T-helper 2 cell (primary cell): ENCODE measurements at regions not wholly inside any gene's neighbourhood (a gene's known extent, or its start where the extent isn't known, plus 50 kb on each side); places are given as distances from the start of the nearest gene placed in this dataset.
"Not testable (repeated sequence)": the region's sequence is repeated elsewhere in the genome, so short reads cannot be mapped to it uniquely, and the experiment has no call there.

Experiments
- DNase-seq, 5 experiments: peaks; one replicate each; pipeline versions ENCODE4 v3.0.0 to v3.0.0-alpha.2; 2012 to 2022

DNA sequence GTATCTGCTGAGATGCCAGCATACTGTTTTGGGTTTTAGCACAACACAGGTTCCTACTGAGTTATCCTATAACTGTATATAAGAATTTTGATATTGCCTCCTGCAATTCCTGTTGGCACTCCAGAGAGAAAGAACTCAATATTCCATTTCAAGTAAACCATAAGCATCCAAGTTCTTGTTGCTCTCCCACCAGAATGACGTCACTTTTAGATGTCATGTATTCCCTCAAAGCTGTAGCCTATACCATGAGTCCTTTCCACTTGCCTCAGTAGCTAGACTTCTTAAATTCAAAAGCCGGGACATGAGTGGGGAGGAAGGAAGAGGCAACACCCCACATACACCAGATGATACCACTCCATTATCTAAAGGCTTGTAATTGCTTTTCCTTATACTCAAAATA lies 171.5 kb downstream of the ALDH8A1 start:
- DNase-seq: no peak

- no peak for DNase-seq
Measured at GRCh38 chr6:134774201-134774638, 175.7 kb downstream of the ALDH8A1 start.

DNA sequence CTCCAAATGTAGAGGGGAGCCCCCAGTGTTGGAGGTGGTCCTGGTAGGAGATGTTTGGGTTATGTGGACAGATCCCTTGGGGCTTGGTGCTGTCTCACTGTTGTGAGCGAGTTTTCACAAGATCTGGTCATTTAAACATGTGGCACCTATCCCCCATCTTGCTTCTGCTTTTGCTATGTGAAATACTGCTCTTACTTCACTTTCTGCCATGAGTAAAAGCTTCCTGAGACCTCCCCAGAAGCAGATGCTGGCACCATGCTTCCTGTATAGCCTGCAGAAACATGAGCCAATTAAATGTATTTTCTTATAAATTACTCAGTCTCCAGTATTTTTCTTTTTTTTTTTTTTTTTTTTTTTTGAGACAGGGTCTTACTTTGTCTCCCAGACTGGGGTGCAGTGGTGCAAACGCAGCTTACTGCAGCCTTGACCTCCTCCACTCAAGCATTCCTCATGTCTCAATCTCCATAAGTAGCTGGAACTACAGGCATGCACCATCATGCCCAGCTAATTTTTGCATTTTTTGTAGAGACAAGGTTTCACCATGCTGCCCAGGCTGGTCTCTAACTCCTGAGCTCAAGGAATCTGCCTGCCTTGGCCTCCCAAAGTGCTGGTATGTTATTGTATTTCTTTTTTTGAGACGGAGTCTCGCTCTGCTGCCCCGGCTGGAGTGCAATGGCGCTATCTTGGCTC lies 177.1 kb downstream of the ALDH8A1 start:
- DNase-seq: no peak

- DNase-seq: no peak
Measured at GRCh38 chr6:134768931-134769330, 181.0 kb downstream of the ALDH8A1 start.

DNA sequence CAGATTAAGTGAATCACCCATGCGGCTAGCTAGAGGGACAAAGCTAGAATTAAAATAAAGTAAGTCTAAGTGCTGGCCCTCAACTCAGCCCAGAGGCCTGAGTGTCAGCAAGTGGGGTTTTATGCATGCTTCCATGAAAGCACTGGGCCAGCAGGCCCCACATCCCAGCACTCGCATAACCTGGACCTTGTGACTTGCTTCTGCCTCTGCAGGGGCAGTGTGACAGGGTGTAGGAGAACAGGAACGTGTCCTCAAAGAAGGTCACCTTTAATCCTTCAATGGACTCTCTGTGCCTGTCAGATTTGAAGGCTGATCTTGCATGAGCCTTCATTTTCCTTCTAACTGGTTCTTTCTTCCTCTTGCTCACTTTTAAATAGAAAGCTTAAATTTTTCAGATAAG lies 183.4 kb downstream of the ALDH8A1 start:
- DNase-seq: no peak

DNA sequence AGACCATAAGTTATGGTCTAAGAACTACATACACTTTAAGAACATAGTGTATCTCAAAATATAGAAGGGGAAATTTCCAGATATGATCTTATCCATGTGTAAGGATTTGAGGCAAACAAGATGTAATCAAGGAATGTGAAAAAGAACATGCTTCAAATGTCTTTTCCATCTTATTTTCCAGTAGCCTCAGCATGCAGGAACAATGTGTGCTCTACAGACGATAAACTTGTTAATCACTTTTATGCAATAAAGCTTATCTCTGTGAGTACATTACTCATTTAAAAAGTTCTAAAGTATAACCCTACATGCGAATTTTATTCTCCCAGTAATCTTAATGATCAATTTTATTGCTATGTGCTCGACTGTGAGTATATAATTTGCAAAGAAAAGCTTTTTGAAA lies 185.2 kb downstream of the ALDH8A1 start:
- no peak for DNase-seq

DNA sequence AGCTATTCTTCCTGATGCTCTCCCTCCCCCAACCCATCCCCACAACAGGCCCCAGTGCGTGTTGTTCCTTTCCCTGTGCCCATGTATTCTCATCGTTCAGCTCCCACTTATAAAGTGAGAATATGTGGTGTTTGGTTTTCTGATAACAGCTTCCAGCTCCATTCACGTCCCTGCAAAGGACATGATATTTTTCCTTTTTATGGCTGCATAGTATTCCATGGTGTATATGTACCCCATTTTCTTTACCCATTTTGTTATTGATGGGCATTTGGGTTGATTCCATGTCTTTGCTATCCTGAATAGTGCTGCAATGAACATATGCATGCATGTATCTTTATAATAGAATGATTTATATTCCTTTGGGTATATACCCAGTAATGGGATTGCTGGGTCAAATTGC lies 186.3 kb downstream of the ALDH8A1 start:
- not testable (repeated sequence) for DNase-seq

GRCh38 chr6:134758621-134759020 lies 191.3 kb downstream of the ALDH8A1 start:
- DNase-seq: no peak

- DNase-seq: no peak
Measured at GRCh38 chr6:134757911-134758361, 192.0 kb downstream of the ALDH8A1 start.

GRCh38 chr6:134756374-134757025 lies 193.4 kb downstream of the ALDH8A1 start:
- no peak for DNase-seq

DNA sequence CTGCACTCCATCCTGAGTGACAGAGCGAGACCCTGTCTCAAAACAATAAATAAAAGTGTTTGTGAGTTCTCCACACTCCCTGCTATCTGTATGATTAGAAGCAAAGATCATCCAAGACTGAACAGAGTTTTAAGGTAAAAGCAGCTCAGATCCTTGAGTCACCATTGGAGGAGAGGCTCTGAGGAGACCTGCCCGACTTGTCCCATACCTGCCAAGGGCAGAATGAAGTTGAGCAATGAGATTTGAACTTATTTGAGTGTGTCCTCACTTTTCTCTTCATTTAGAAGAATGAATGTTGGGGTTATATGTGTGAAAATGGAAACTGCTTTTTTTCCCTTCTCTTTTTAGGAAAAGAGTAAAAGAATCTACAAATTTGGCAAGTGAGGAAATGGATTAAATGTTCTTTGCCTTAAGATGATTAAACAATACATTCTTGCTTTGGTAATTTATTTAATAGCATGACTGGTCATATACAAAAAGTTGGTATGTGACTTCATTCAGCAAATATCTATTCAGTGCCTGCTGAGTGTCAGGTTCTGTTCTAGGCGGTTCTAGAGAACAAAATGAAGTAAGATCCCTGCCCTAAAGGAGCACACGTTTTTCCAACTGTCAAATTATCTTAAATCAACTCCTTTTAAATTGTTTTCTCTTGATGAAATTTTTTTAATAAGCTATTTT lies 195.7 kb downstream of the ALDH8A1 start:
- DNase-seq: no peak

DNA sequence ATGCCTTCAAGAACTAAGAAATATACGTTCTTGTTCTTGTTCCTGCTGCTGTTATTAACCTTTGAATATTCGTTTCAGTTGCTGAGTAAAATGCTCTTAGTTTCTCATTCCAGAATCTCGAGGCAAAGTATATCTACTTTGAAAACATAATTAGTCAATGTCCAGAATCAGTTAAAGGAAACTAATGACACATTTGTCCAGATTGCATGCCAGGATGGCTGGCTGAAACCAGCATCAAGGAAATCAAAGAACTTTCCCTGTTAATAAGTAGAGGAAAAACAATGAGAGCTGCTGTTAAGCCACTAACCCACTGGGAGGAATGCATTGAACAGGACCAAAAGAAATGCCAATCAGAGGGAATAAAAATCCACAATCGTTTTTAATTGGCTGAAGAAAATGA lies 196.9 kb downstream of the ALDH8A1 start:
- no peak for DNase-seq

GRCh38 chr6:134752445-134752844 lies 197.5 kb downstream of the ALDH8A1 start:
- no peak for DNase-seq

- DNase-seq: no peak
Measured at GRCh38 chr6:134750669-134751068, 199.2 kb downstream of the ALDH8A1 start.

DNA sequence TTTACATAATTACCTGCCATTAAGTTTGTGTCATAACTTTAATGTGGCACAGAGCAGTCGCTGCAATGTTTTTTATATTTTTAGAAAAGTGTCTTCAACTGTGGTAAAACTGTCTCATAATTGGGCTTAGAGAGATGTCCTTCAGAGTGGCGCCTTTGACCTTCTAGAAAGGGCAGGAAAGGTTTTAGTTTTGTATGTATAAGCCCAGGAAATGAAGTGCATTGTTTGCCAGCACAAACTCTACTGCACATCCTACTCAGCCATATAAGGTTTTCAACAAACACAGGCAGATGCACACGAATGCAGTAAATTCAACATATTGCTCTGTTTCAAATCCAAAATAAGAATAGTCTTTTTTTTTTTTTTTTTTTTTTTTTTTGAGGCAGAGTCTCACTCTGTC lies 201.4 kb downstream of the ALDH8A1 start:
- DNase-seq: no peak

DNA sequence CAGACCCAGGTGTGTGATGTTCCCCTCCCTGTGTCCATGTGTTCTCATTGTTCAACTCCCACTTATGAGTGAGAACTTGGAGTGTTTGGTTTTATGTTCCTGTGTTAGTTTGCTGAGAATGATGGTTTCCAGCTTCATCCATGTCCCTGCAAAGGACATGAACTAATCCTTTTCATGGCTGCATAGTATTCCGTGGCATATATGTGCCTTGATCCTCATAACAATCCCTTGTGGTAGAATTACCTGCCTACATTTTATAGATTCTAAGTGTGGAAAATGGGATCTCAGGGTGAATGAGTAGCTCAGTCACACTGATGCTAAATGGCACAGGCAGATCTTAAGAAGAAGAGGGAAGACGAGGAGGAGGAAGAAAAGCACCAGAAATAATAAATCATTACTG lies 202.7 kb downstream of the ALDH8A1 start:
- DNase-seq: not testable (repeated sequence)

- no peak for DNase-seq
Measured at GRCh38 chr6:134746140-134746539, 203.8 kb downstream of the ALDH8A1 start.

GRCh38 chr6:134745192-134745591 lies 204.7 kb downstream of the ALDH8A1 start:
- DNase-seq: not testable (repeated sequence)

GRCh38 chr6:134744301-134744700 lies 205.6 kb downstream of the ALDH8A1 start:
- no peak for DNase-seq

- DNase-seq: no peak
Measured at GRCh38 chr6:134741200-134741536, 208.7 kb downstream of the ALDH8A1 start.

DNA sequence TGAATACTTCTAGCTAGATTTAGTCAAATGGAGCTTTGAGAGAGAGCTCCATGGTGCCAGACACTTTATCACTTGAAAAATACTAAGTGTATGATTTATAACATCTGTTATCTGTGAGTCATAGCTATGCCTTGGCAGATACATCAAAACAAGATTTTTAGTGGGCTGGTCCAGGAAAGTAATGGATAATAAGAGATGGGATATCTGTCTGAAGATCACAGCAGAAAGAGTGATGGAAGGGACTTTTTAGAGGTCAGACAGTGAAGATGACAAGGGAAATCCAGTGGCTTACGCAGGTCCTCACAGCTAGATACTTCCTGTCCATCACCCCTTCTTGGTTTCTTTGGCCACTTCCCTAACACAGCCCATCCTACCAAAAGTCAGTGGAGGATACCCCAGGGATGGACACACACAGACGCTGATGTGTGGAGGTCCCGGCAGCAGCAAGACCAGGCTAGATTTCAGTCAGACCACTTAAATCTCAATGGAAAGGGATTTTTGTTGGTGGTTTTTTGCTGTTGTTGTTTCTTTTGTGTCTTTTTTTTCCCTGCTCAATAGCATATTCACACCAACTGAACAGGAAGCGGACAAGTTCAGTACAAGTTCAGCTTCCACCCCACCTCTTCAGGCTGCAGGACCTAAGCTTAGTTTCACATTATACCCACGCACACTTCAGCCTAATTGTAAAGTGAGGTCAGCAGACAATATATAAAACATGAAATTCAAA lies 209.3 kb downstream of the ALDH8A1 start:
- no peak for DNase-seq

- no peak for DNase-seq
Measured at GRCh38 chr6:134740027-134740373, 209.9 kb downstream of the ALDH8A1 start.

DNA sequence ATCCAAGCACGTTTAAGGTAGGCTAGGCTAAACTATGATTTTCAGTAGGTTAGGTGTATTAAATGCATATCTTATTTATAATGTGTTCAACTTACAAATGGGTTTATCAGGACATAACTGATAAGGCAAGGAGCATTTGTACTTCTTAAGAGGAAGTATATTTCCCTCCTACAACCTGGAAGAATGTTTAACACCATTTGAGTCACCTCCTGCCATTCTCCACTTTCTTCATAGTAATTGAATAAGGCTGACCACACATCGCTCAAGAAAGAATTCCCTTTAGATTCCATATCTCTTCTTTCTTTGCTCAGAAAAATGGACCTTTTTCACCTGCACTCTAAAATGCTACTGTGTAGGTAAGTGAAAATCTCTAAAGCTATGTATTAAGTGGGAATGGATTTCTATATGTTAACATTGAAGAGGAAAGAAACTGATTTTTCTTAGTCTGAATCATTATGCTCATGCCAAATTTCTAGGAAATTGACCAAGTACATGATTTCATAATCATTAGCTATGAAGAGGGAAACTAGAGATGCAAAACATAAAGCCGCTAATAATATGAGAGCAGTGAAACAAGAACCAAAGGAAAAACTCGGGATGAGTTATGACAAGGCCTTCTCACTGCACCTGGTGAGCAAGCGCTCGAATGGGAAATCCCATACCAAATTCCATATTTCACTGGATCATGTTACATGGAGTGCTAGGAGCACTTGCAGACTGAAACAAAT lies 210.4 kb downstream of the ALDH8A1 start:
- no peak for DNase-seq
